Spleen (tissue), 11 donors: ENCODE measurements at regions not wholly inside any gene's neighbourhood (a gene's known extent, or its start where the extent isn't known, plus 50 kb on each side); places are given as distances from the start of the nearest gene placed in this dataset.
"Not testable (repeated sequence)": the region's sequence is repeated elsewhere in the genome, so short reads cannot be mapped to it uniquely, and the experiment has no call there.

Experiments
- DNase-seq: peaks from one replicate; pipeline ENCODE4 v3.0.0-alpha.2; 2020
- H3K27ac ChIP-seq, 8 donors: fragments of 200-600 bp; sonication (generic) in 7 of 8; 1 replicate in 4 of 8; 2 replicates in 4 of 8; pipeline versions ENCODE4 v1.5.0 to v1.8.0; 2016 to 2021; ENCODE audit warnings: inconsistent platforms in 4 of 8, mild to moderate bottlenecking in 4 of 8, moderate library complexity in 1 of 8
- H3K27me3 ChIP-seq, 7 donors: fragments of 200-600 bp; sonication (generic) in 6 of 7; replicated peaks in 1 of 7; 1 replicate in 4 of 7; 2 replicates in 3 of 7; pipeline versions ENCODE4 v1.5.0 to v1.8.0; 2016 to 2021; ENCODE audit warnings: inconsistent platforms in 3 of 7, mild to moderate bottlenecking in 1 of 7
- H3K36me3 ChIP-seq, 6 donors: fragments of 200-600 bp; sonication (generic) in 5 of 6; 1 replicate in 4 of 6; 2 replicates in 2 of 6; pipeline versions ENCODE4 v1.5.0 to v1.8.0; 2016 to 2021; ENCODE audit warnings: inconsistent platforms in 2 of 6
- H3K4me1 ChIP-seq, 6 donors: fragments of 200-600 bp; sonication (generic) in 5 of 6; 1 replicate in 3 of 6; 2 replicates in 3 of 6; pipeline versions ENCODE4 v1.5.0 to v1.8.0; 2016 to 2021; ENCODE audit warnings: inconsistent platforms in 3 of 6
- H3K4me3 ChIP-seq, 8 donors: fragments of 200-600 bp; sonication (generic) in 7 of 8; 1 replicate in 4 of 8; 2 replicates in 4 of 8; pipeline versions ENCODE4 v1.5.0 to v1.8.0; 2016 to 2021; ENCODE audit warnings: inconsistent platforms in 4 of 8, mild to moderate bottlenecking in 4 of 8, moderate library complexity in 2 of 8
- H3K9me3 ChIP-seq, 8 donors: fragments of 200-600 bp; sonication (generic) in 7 of 8; 1 replicate in 4 of 8; 2 replicates in 4 of 8; pipeline versions ENCODE4 v1.5.0 to v1.8.0; 2016 to 2021; ENCODE audit warnings: inconsistent platforms in 4 of 8
- WGBS, 5 donors: extraction: QIAGEN DNeasy Blood & Tissue Kit in 3 of 5; methylation state at CpG; one replicate each; pipeline versions ENCODE4 v1.1.5 to v1.1.7; 2013 to 2018; 5-methylcytosine and 5-hydroxymethylcytosine counted together
- intact Hi-C: fragments of 100-400 bp; cut with DNase I; formaldehyde crosslinking; loops from one replicate; pipeline ENCODE4 v1.15.0; 2023; ENCODE audit warnings: low total_unique reads
- small RNA-seq, 4 donors: library from RNA; depleted of rRNA; stranded (forward); fragments of <200 nt; gene quantifications; one replicate each; pipeline ENCODE3, GENCODE V24; 2016
- donor health status: healthy with polysubstance abuse.
- donor health status: DM: no; HTN: no; CAD: no; lungs with moderate emphysema.
- donor health status: DM: no; HTN: no; CAD: no.
- donor health status: Bipolar disorder and iron deficiency.
- donor health status: healthy.
- donor health status: DM: no; HTN: no; CAD: no.
- donor health status: DM: yes; HTN: yes; CAD: no.

DNA sequence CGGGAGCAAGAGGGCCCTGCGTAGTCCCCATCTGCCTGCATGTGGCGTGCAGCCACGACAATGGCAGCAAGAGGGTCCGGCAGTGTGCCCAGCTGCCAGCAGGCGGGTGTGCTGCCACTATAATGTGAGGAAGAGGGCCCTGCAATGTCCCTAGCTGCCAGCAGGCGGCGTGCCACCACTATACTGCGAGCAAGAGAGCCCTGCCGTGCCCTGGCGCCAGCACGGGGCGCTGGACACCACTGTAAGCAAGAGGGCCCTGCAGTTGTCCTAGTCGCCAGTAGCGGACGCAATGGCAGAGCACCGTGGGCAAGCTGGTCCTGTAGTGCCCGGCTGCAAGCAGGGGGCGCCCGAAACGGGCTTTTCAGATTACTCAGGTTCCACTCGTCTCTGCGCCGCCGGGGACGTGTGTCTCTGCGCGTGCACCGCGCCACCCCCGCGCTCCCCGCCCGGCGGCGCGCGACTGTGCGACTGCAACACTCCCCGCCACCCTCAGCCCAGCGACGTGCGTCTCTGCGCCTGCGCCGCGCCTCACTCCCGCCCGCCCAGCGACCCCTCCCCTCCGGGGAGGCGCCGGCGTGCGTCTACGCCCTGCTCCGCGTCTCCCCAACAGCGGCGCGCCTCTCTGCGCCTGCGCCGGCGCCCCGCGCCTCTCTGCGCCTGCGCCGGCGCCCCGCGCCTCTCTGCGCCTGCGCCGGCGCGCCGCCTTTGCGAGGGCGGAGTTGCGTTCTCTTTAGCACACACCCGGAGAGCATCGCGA is 159.4 kb upstream of the FRG2B start:
- WGBS, 5 donors, result 73 to 90% (median 79%) methylated on average over 18 to 71 of the region's 85 CpGs
- H3K27ac ChIP-seq, intact Hi-C loops, H3K4me3 ChIP-seq, H3K4me1 ChIP-seq, H3K9me3 ChIP-seq, H3K36me3 ChIP-seq, H3K27me3 ChIP-seq: not testable (repeated sequence)
- peak; percentile 47 for DNase-seq

DNA sequence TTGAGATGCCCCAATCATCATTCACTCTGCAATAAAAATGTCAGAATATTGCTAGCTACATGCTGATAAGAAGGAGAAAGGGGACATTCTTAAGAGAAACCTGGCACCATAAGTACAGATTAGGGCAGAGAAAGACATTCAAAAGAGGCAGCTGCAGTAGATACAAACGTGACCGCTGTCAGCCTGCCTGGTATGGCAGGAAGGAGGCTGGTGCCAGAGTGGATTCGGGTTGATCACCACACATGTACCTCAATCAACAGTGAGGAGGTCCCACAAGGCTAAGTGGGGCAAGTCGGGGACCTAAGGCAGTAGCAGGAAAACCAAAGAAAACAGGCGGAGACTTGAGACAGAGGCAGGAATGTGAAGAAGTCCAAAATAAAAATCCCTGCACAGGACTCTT is 158.6 kb upstream of the FRG2B start:
- H3K4me3 ChIP-seq, H3K27ac ChIP-seq, intact Hi-C loops, H3K9me3 ChIP-seq, H3K4me1 ChIP-seq, H3K27me3 ChIP-seq, H3K36me3 ChIP-seq: not testable (repeated sequence)
- DNase-seq, result peak; percentile 17
- 58 to 70% (median 68%) methylated on average over 3 to 4 of the region's 5 CpGs; no CpG with 5 or more reads in 1 of the 5 donors for WGBS, 5 donors

DNA sequence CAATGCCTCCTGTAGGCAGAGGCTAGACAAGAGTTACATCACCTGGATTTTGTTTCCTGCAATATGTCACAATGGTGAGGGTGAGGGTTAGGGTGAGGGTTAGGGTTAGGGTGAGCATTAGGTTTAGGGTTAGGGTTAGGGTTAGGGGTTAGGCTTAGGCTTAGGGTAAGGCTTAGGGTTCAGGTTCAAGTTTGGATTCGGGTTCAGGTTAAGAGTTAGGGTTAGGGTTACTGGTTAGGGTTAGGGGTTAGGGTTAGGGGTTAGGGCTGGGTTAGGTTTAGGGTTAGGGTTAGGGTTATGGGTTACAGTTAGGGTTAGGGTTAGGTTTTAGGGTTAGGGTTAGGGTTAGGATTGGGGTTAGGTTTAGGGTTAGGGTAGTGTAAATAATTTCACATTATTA is 138.7 kb upstream of the FRG2B start:
- 50 to 83% (median 71%) methylated on average over 1 of the region's 1 CpG for WGBS, 5 donors

DNA sequence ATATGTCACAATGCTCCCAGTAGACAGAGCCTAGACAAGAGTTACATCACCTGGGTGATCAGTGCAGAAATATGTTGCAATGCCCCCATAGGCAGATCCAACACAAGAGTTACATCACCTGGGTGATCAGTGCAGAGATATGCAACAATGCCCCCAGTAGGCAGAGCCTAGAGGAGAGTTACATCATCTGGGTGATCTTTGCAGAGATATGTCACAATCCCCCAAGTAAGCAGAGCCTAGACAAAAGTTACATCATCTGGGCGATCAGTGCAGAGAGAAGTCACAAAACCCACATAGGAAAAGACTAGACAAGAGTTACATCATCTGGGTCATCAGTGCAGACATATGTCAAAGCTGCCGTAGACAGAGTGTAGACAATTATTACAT is 138.2 kb upstream of the FRG2B start:
- H3K9me3 ChIP-seq, H3K4me1 ChIP-seq, H3K36me3 ChIP-seq, intact Hi-C loops, DNase-seq, H3K4me3 ChIP-seq, H3K27me3 ChIP-seq, H3K27ac ChIP-seq: not testable (repeated sequence)
- no CpG with 5 or more reads among the region's 2 CpGs for WGBS, 5 donors

More for the DNA sequence above, 138.7 kb upstream of the FRG2B start:
- H3K4me3 ChIP-seq, H3K27ac ChIP-seq, DNase-seq, H3K27me3 ChIP-seq, H3K36me3 ChIP-seq, intact Hi-C loops, H3K4me1 ChIP-seq, H3K9me3 ChIP-seq: not testable (repeated sequence)

DNA sequence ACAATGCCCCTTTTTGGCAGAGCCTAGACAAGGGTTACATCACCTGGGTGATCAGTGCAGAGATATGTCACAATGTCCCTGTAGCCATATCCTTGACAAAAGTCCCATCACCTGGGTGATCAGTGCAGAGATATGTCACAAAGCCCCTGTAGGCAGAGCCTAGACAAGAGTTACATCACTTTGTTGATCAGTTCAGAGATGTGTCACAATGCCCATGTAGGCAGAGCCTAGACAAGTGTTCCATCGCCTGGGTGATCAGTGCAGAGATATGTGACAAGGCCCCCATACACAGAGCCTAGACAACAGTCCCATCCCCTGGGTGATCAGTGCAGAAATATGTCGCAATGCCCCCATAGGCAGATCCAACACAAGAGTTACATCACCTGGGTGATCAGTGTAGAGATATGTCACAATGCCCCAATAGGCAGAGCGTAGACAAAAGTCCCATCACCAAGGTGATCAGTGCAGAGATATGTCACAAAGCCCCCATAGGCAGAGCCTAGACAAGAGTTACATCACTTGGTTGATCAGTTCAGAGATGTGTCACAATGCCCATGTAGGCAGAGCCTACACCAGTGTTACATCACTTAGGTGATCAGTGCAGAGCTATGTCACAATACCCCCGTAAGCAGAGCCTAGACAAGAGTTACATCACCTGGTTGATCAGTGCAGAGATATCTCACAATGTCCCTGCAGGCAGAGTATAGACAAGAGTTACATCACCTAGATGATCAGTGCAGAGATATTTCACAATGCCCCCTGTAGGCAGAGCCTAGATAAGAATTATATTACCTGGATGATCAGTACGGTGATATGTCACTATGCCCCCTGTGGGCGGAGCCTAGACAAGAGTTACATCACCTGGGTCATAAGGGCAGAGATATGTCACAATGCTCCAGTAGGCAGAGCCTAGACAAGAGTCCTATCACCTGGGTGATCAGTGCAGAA is 137.6 kb upstream of the FRG2B start:
- H3K36me3 ChIP-seq, intact Hi-C loops, H3K4me3 ChIP-seq, H3K27ac ChIP-seq, H3K9me3 ChIP-seq, H3K27me3 ChIP-seq, H3K4me1 ChIP-seq: not testable (repeated sequence)
- DNase-seq, result peak; percentile 6
- 74 to 90% (median 84%) methylated on average over 3 to 6 of the region's 6 CpGs for WGBS, 5 donors

DNA sequence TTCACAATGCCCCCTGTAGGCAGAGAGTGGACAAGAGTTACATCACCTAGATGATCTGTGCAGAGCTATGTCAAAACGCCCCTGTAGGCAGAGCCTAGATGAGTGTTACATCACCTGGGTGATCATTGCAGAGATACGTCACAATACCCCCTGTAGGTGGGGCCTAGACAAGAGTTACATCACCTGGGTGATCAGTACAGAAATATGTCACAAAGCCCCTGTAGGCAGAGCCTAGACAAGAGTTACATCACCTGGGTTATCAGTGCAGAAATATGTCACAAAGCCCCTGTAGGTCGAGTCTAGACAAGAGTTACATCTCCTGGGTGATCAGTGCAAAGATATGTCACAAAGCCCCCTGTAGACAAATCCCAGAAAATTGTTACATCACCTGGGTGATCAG is 136.6 kb upstream of the FRG2B start:
- H3K36me3 ChIP-seq, H3K27ac ChIP-seq, H3K4me1 ChIP-seq, intact Hi-C loops, DNase-seq, H3K4me3 ChIP-seq, H3K9me3 ChIP-seq, H3K27me3 ChIP-seq: not testable (repeated sequence)
- WGBS, 5 donors, result no CpG with 5 or more reads among the region's 3 CpGs

DNA sequence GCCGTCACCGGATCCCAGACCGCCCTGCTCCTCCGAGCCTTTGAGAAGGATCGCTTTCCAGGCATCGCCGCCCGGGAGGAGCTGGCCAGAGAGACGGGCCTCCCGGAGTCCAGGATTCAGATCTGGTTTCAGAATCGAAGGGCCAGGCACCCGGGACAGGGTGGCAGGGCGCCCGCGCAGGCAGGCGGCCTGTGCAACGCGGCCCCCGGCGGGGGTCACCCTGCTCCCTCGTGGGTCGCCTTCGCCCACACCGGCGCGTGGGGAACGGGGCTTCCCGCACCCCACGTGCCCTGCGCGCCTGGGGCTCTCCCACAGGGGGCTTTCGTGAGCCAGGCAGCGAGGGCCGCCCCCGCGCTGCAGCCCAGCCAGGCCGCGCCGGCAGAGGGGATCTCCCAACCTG is 127.0 kb upstream of the FRG2B start:
- H3K36me3 ChIP-seq, DNase-seq, H3K9me3 ChIP-seq, H3K4me1 ChIP-seq, intact Hi-C loops, H3K27me3 ChIP-seq, H3K4me3 ChIP-seq, H3K27ac ChIP-seq: not testable (repeated sequence)
- no CpG with 5 or more reads among the region's 39 CpGs for WGBS, 5 donors

Small RNAs in the stretch of these regions (small RNA-seq; reads per million reads assigned to genes)
- 0 reads per million in 4 donors for gene BX322534.1
